ENCODE measurements at regions not wholly inside any gene's neighbourhood (a gene's known extent, or its start where the extent isn't known, plus 50 kb on each side); places are given as distances from the start of the nearest gene placed in this dataset.

- Histone ChIP-seq H4K20me1 (replicated peaks; ENCODE audit: control insufficient read depth, insufficient read depth, low read length) (no peaks in the 10 kb centered on the region), H3K36me3 (ENCODE audit: control insufficient read depth, insufficient read depth, low read length) (no peaks in the 10 kb centered on the region), H3K27me3 (ENCODE audit: control insufficient read depth in 2 of 2, insufficient read depth in 2 of 2, low read length in 2 of 2) (peaks cover 6 to 16% of the 10 kb centered on the region in 2 experiments; a peak in 4 of 5 replicates), H3K4me3 (no peak overlapping the region), H3K27ac (ENCODE audit: extremely low read depth, low read depth, low read length) (no peak overlapping the region), H3K9ac (ENCODE audit: insufficient read depth in 1 of 2, low read depth in 2 of 2, low read length in 2 of 2) (no peak overlapping the region), H3K9me3 (replicated peaks; ENCODE audit: control insufficient read depth, insufficient read depth, low read depth, low read length) (peaks cover 5% of the 10 kb centered on the region), H3K4me2 (ENCODE audit: insufficient read depth, low read length) (no peak overlapping the region), H2AFZ (ENCODE audit: low read depth, low read length) (no peak overlapping the region), H3K79me2 (ENCODE audit: control insufficient read depth, insufficient read depth, low read length) (no peaks in the 10 kb centered on the region), H3K9me1 (ENCODE audit: control insufficient read depth, insufficient read depth, low read length) (no peaks in the 10 kb centered on the region), H3K4me1 (replicated peaks in 1 of 2; ENCODE audit: control insufficient read depth in 2 of 2, insufficient read depth in 2 of 2, low read length in 2 of 2) (no peaks in the 10 kb centered on the region)
- ATAC-seq, result no peak
- in situ Hi-C loops (cut with MboI) (no loop called here), intact Hi-C loops (cut with micrococcal nuclease) (no loop called here)
- no TSS peak for BruUV-seq (replicated peaks)
- ChIA-PET CTCF (ENCODE audit: low intra/inter-chr PET ratio) (no interaction called here), POLR2A (interaction anchor here (0.6 kb wide), 2 partner anchors 236 to 339 kb away, joined by 3 to 4 read pairs; no protein-coding TSS in a partner anchor)
- no peak for TF ChIP-seq ZBTB5 (IDR thresholded peaks at IDR 0.05)
- WGBS (ENCODE audit: insufficient coverage, low coverage, missing lambda C conversion rate), result 18% methylated on average over 3 of the region's 3 CpGs
- FAIRE-seq, result no peak
- DNase-seq (ENCODE audit: extremely low read depth in 1 of 4, low spot score in 3 of 4), result no peak
These were observed 76.3 kb upstream of the WIPF1 start for GRCh38 chr2:174673876-174674275.

DNA sequence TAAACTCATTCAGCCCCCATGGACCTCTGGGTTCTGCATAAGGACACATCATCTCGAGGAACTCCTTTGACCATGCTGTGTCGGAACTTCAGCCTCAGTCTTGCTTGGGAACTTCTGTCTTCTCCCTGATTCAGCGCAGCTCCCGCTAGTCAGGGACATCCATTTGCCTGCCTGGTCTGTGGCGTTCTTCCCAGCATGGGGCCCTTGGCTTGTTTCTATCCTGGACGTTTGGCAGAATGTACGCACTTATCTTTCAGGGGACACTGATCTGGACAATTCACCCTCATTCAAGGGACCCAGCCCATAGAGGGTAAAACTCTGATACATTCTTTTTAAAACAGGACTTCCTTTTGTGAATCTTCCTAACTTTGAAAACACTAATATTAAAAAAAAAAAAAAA, 75.8 kb upstream of the WIPF1 start:
- 5% methylated on average over 7 of the region's 7 CpGs for WGBS (ENCODE audit: insufficient coverage, low coverage, missing lambda C conversion rate)
- H3K9ac ChIP-seq (ENCODE audit: insufficient read depth in 1 of 2, low read depth in 2 of 2, low read length in 2 of 2), result no peak overlapping the region
- in situ Hi-C loops (cut with MboI) (no loop called here), intact Hi-C loops (cut with micrococcal nuclease) (no loop called here)
- ATAC-seq (no peak), DNase-seq (ENCODE audit: extremely low read depth in 1 of 4, low spot score in 3 of 4) (no peak), FAIRE-seq (no peak)
- no peak overlapping the region for H3K27ac ChIP-seq (ENCODE audit: extremely low read depth, low read depth, low read length)
- no peaks in the 10 kb centered on the region for H3K9me1 ChIP-seq (ENCODE audit: control insufficient read depth, insufficient read depth, low read length)
- ChIA-PET CTCF (ENCODE audit: low intra/inter-chr PET ratio) (no interaction called here), POLR2A (interaction anchor here (0.6 kb wide), 1 partner anchor 235 kb away, joined by 4 read pairs; no protein-coding TSS in a partner anchor)
- H3K9me3 ChIP-seq (replicated peaks; ENCODE audit: control insufficient read depth, insufficient read depth, low read depth, low read length), result peaks cover 5% of the 10 kb centered on the region
- H3K79me2 ChIP-seq (ENCODE audit: control insufficient read depth, insufficient read depth, low read length), result no peaks in the 10 kb centered on the region
- no peak overlapping the region for H3K4me3 ChIP-seq
- no peak overlapping the region for H2AFZ ChIP-seq (ENCODE audit: low read depth, low read length)
- no peaks in the 10 kb centered on the region for H3K4me1 ChIP-seq (replicated peaks in 1 of 2; ENCODE audit: control insufficient read depth in 2 of 2, insufficient read depth in 2 of 2, low read length in 2 of 2)
- H3K27me3 ChIP-seq (ENCODE audit: control insufficient read depth in 2 of 2, insufficient read depth in 2 of 2, low read length in 2 of 2), result peaks cover 6 to 20% of the 10 kb centered on the region in 2 experiments; a peak in 4 of 5 replicates
- BruUV-seq (replicated peaks), result no TSS peak
- no peak overlapping the region for H3K4me2 ChIP-seq (ENCODE audit: insufficient read depth, low read length)
- no peaks in the 10 kb centered on the region for H4K20me1 ChIP-seq (replicated peaks; ENCODE audit: control insufficient read depth, insufficient read depth, low read length)
- H3K36me3 ChIP-seq (ENCODE audit: control insufficient read depth, insufficient read depth, low read length), result no peaks in the 10 kb centered on the region
- no peak for TF ChIP-seq E2F5 (CRISPR knock-in tag; IDR thresholded peaks at IDR 0.05)
- no peak for TF ChIP-seq ZFP1 (CRISPR knock-in tag; IDR thresholded peaks at IDR 0.05)
- no peak for TF ChIP-seq PRPF4 (IDR thresholded peaks at IDR 0.05; ENCODE audit: insufficient read depth, low read depth, low read length, poor library complexity, severe bottlenecking)
